A549 (cell line): ENCODE measurements at regions not wholly inside any gene's neighbourhood (a gene's known extent, or its start where the extent isn't known, plus 50 kb on each side); places are given as distances from the start of the nearest gene placed in this dataset.

Experiments
- BHLHE40 ChIP-seq: IDR thresholded peaks from 2 replicates; pipeline ENCODE4 v1.6.1; 2012; ENCODE audit warnings: low read depth, low read length, inconsistent platforms
- CTCF ChIP-seq: fragments of >200 bp; sonication (Bioruptor Twin); formaldehyde crosslinking; IDR thresholded peaks from 3 replicates; pipeline ENCODE4 v1.5.1; 2016
- EP300 ChIP-seq, 2 experiments: fragments of >200 bp; sonication (Bioruptor Twin); formaldehyde crosslinking; IDR thresholded peaks; 2 replicates in 1 of 2; 3 replicates in 1 of 2; pipeline ENCODE4 v1.6.1; 2016 to 2017
- ESRRA ChIP-seq: fragments of 150-350 bp; IDR thresholded peaks from 2 replicates; pipeline ENCODE4 v1.6.1; 2014; ENCODE audit warnings: mild to moderate bottlenecking, low read length, borderline replicate concordance
- HOXA7 ChIP-seq: fragments of 250-450 bp; sonication (Bioruptor Pico); IDR thresholded peaks from 2 replicates; pipeline ENCODE4 v1.5.0; 2020; ENCODE audit warnings: mild to moderate bottlenecking, moderate library complexity
- PBX3 ChIP-seq: IDR thresholded peaks from 2 replicates; pipeline ENCODE4 v1.6.1; 2012
- POLR2A ChIP-seq: IDR thresholded peaks from 2 replicates; pipeline ENCODE4 v1.6.1; 2012; ENCODE audit warnings: mild to moderate bottlenecking, low read length
- POLR2AphosphoS2 ChIP-seq: conservative IDR thresholded peaks from 2 replicates; pipeline ENCODE4 v1.6.1; 2012; ENCODE audit warnings: low read length, improper control_type of control experiment, inconsistent platforms
- RAD21 ChIP-seq, 2 experiments: fragments of >200 bp in 1 of 2; sonication (Bioruptor Twin) in 1 of 2; formaldehyde crosslinking in 1 of 2; IDR thresholded peaks in 1 of 2; conservative IDR thresholded peaks in 1 of 2; 2 replicates in 1 of 2; 3 replicates in 1 of 2; pipeline ENCODE4 v1.6.1; 2012 to 2018; ENCODE audit warnings: inconsistent platforms in 1 of 2
- RCOR1 ChIP-seq: fragments of 150-350 bp; IDR thresholded peaks from 2 replicates; pipeline ENCODE4 v1.6.1; 2014; ENCODE audit warnings: antibody characterized with exemption, low read length, low read depth
- RFX5 ChIP-seq: fragments of 450-650 bp; IDR thresholded peaks from 2 replicates; pipeline ENCODE4 v1.7.1; 2014; ENCODE audit warnings: antibody characterized with exemption, mild to moderate bottlenecking, moderate library complexity
- TF ChIP-seq, protein P1 (sequence below): fragments of 200-600 bp; sonication (generic); IDR thresholded peaks from 2 replicates; pipeline ENCODE4 v1.6.1; 2016; ENCODE audit warnings: antibody characterized with exemption, mild to moderate bottlenecking, moderate library complexity

GRCh38 chr4:38224850-38225249 is 264.7 kb downstream of the PTTG2 start:
- no peak for TF ChIP-seq BHLHE40
- no peak for TF ChIP-seq POLR2AphosphoS2
- TF ChIP-seq CTCF: no peak
- TF ChIP-seq POLR2A: no peak
- no peak for TF ChIP-seq ESRRA
- no peak for TF ChIP-seq RCOR1
- TF ChIP-seq, protein P1, sequence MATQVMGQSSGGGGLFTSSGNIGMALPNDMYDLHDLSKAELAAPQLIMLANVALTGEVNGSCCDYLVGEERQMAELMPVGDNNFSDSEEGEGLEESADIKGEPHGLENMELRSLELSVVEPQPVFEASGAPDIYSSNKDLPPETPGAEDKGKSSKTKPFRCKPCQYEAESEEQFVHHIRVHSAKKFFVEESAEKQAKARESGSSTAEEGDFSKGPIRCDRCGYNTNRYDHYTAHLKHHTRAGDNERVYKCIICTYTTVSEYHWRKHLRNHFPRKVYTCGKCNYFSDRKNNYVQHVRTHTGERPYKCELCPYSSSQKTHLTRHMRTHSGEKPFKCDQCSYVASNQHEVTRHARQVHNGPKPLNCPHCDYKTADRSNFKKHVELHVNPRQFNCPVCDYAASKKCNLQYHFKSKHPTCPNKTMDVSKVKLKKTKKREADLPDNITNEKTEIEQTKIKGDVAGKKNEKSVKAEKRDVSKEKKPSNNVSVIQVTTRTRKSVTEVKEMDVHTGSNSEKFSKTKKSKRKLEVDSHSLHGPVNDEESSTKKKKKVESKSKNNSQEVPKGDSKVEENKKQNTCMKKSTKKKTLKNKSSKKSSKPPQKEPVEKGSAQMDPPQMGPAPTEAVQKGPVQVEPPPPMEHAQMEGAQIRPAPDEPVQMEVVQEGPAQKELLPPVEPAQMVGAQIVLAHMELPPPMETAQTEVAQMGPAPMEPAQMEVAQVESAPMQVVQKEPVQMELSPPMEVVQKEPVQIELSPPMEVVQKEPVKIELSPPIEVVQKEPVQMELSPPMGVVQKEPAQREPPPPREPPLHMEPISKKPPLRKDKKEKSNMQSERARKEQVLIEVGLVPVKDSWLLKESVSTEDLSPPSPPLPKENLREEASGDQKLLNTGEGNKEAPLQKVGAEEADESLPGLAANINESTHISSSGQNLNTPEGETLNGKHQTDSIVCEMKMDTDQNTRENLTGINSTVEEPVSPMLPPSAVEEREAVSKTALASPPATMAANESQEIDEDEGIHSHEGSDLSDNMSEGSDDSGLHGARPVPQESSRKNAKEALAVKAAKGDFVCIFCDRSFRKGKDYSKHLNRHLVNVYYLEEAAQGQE: no peak
- TF ChIP-seq RAD21 (conservative IDR thresholded peaks at IDR 0.05 in 1 of 2, IDR thresholded peaks at IDR 0.05 in 1 of 2): no peak
- no peak for TF ChIP-seq RFX5
- no peak for TF ChIP-seq PBX3
- no peak for TF ChIP-seq HOXA7 (CRISPR knock-in tag)
- no peak for TF ChIP-seq EP300 (IDR thresholded peaks at IDR 0.05)
